Embryonic facial prominence (tissue), 1 donor: ENCODE measurements at regions not wholly inside any gene's neighbourhood (a gene's known extent, or its start where the extent isn't known, plus 50 kb on each side); places are given as distances from the start of the nearest gene placed in this dataset.
A peak's percentile ranks its signal among the peaks of the same experiment; 100 is the strongest.

Experiments used
- DNase-seq: peaks from one replicate; pipeline ENCODE4 v3.0.0-alpha.2; 2016; ENCODE audit errors: extremely low spot score

DNA sequence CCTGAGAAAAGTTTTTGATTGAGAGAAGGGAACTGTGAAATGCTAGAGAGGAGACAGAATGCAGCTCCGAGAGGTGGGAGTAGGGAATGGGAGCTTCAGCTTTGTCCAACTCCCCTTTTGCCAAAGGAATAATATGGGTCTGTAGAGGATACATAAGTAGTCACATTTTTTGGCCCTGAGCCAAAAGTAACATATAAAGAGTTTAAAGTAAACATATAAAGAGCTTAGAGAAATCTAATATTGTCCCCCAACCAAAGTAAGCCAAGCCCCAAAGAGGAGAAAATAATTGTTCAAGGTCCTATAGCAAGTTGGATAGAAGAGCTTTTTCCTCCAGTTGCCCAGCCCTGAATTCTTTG, 215.1 kb downstream of the TMEM114 start:
- DNase-seq, result no peak

DNA sequence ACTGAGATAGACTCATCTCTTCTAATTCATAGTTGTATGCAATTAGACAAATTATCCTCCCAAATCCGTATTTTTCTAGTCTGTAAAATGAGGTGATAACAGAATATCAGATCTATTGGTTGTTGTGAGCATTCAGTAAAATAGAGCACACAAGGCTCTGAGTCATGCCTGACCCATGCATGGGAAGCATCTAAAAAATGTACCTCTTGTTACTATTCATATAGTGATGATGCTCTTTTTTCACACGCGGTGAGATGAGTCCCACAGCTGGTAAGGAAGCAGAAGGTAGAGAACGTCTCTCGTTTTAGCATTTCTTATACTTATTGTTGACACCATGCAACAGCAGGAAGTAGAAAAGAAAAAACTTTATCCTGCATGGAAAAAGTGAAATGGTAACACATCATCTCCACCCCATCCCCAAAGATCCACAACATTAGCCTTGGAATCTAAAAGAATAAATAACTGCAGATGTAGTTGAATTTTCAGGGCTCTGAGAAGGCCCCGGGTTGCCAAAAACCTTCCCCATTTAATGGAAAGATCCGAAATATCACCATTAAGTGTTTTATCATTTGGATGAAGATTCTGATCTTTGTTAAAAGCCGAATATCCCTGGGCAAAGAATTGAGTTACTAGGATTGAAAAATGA, 215.6 kb downstream of the TMEM114 start:
- no peak for DNase-seq

DNA sequence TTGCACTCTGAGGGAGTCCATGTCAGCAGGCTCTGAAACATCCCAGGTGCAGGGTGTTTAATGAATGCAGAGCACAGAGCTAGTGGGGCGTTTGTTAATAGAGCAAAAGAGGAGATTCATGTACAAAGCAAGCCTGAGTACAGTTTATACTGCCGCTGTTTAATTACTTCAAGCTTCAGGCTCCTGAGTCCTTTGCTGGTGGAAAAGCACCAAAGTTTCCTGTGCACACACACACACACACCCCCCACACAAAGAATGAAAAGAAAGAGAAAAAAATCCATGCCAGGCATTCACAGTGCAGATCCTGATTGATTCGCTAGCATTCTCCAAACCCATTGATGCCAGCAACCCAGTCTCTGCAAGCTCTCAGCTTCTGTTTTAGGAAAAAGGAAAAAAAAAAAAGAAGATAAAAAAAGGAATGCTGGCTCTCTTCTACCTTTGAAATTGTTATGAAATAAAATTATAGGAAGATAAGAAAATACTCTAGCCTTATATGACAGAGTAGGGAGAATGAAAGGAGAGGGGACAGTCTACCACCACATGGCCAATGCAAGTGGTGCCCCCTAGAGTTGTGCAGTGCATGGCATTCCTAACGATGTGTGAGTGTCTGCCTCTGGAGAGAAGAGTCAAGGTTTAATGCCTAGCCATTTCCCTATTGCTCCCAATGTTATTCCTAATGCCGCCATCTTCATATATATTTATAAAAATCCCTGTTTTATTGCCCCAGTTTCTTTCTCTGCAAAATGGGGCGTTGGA, 216.5 kb downstream of the TMEM114 start:
- DNase-seq, result no peak

DNA sequence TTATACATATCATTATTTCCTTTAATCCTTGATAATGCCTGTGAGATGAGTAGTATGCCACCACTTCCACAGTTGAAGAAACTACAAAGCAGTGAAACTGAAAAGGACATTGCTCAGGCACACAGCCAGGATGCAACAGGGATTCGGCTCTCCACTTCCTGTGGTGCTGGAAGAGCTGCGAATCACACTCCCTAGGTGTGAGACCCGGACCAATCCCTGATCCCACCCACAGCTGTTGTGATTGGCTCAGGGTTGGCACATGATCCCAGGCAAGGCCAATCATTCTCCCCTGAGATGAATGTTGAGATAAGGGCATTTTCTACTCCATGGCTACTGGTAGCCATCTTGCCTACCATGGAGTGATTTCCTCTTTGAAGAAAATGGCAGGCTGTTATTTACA, 218.2 kb downstream of the TMEM114 start:
- DNase-seq, result no peak

DNA sequence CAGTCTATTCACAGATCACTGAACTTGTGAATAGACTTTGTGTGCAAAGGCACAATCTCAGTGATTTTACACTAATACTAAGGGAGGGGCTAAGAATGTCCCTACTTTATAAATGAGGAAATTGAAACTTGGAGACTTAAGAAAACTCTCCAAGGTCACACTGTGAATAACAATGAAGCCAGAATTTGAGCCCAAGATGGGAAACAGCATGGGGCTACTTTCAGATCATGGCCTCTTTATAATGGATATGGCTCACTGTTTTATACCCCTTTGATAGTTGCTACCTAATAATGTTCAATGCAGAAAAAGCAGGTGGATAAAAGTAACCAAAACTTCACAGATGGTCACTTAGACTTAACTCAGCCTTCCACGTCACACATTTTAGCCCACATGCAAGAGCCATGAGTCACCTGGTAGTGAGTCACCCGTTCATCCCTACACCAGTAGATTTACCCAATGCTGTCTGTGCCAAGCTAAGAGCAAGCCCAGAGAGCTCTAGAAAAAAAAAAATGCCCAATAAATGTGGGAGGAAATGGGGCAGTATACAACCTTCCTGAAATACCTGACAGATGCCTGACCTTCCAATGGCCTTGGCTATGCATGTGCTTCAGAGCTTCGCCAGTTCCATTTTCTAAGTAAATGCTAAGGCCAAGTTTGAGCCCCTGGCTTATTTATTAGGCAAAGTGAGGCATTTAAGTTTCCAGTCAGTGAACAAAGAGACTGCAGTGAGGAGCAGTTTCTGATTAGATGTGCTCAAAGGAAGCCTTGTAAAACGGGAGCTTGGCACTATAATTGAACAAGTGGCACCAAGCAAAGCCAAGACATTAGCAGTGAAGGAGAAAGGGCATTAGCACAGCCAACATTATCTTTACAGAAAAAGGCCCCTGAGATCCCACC, 219.7 kb downstream of the TMEM114 start:
- DNase-seq, result no peak

DNA sequence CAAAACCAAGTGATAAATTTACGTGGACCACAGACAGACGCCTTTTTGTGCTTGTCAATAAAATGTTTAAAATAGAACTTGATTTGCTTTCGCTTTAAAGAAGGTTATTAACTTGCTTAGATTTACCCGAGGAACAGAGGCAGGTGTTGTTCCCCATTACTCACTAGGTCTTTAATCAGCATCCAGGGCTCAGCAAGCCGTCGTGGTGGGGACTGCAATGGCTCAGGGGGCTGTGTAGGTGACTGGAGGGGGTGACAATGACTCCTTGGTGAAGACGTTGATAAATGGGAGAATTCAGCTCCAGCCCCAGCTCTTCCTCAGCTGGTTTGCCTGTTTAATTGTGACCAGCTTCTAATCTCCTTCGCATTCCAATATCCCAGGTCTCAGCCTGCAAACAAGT, 231.4 kb downstream of the TMEM114 start:
- no peak for DNase-seq

DNA sequence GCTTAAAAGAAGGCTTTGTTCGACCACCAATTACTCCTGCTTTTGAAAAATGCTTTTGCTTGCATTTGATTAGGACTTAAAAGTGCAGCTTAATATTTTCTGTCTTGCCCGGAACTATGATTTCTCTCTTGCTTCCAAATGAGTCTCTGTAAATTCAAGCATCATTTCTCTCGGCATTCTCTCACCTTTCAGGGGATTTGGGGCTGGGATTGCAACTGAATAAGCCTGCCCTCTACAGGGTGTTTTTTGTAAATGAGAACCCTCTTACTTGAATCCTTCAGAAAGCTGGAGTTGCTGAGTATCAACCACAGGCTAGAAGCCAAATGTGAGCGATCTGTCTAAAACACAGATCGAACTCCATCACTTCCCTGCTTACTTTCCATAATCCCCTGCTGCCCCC, 234.6 kb downstream of the TMEM114 start:
- DNase-seq, result no peak

DNA sequence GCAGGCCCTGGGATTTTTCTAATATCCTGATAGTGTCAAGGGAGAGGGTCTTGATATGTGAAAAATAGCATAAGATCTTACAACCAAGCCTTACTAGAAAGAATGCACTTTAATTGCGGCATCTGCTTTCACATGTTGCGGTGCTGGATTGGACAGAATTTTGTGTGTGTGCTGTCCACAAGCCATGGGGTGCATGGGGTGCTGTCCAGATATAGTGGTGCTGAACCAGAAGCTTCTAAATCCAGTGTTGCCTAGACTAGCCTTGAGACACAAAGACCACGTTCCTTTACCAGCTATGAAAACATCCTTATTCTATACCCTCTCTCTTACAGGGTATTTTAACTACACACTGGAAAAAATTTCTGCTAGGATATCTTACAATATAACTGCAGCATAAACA, 244.0 kb downstream of the TMEM114 start:
- peak; percentile 7 for DNase-seq

DNA sequence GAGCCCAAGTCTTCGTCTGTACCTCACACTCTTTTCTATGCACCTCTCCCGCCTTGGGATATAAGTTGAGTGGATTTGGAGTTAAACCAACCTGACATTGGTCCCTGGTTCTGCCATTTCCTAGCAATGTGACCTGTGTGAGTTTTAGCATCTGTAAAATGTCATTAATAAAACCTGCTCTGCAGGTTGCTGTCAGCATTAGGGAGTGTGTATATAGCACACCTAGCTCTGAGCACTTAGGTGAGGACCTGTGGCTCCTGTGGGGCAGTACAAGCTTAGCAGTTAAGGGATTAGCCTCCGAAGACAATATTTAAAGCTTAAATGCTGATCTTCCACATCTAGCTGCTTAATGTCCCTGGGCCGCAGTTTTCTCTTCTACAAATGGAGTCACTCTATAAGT, 248.0 kb downstream of the TMEM114 start:
- no peak for DNase-seq

DNA sequence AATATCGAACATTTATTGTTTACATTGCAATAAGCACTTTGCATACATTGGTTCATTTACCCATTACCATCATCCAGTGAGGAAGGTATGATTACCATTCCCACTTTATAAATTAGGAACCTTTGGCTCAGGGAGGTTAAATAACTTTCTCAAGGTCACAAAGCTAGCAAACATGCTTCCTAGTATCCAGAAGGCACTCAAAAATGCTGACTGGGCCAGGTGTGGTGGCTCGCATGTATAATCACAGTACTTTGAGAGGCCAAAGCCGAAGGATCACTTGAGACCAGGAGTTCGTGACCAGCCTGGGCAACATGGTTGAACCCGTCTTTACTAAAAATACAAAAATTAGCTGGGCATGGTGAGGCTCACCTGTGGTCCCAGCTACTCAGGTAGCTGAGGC, 259.6 kb downstream of the TMEM114 start:
- no peak for DNase-seq

DNA sequence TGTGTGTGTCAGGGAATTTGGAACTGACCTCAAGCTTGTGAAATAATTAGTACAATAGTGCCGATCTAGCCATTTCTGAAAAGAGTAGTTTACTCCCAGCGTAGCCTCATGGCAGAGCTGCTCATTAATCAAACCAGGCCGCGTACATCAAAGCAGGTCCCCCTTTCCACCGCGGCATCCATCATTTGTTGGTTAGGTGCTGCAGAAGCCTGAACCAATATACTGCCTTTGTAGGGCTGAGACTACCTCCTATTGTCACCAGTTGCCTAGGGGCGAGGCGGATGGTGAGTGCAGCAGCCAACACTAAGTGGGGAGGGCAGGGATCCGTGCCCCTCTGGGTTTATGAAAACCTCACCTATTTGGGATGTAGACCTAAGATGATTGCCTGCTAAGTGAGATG, 264.1 kb downstream of the TMEM114 start:
- DNase-seq, result no peak

DNA sequence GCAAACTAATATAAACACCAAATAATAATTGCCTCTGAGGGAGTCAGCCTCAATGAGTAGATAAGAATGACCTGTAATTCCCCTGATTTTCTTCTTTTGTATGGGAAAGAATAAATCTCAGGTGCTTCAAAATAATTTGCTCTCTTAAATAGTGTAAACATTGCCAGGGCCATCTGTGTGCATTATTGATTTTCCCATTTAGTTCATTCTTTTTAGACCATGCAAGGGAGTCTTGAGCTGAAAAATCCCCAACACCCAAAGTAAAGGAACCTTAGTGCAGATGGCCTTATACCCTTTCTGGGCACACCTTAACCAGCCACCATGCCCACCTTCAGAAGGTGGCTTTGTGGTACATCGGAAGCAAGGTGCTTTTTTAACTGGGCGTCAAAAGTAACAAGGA, 267.2 kb downstream of the TMEM114 start:
- no peak for DNase-seq

DNA sequence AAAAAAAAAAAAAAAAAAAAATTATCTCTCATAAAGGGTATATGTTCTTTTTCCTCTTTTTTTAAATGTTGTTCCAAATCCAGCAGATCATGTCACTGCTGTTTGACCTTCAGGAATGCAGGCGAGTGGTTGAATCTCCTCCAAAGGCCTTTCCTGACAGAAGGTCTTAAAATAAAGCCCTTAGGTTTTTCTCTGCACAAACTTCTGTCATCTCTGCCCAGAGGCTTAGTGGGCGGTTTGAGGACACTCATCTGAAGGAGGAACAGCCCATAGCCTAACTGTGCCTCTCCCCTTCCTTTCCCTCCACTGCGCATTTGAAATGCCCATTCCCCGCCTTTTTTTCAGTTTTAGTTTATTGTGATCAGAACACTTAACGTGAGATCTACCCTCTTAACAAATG, 270.2 kb downstream of the TMEM114 start:
- no peak for DNase-seq

DNA sequence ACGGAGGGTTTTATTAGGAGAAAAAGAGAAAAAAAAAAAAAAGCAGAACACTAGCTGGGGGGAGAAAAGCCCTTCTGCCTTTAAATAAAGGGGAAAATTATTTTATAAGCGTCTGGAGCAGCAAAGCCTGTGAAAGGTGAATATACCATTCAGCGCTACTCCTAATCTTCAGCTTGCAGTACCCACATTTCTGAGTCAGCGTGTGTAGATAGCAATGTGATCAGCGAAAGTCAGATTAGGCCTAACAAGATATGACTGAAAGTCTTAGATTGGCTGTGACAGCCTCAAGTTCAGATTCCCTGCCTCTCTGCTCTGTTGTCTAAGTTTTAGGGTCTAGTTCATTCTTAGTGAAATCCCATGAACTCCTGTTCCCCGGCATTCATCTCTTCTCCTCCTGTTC, 279.5 kb downstream of the TMEM114 start:
- DNase-seq, result no peak

DNA sequence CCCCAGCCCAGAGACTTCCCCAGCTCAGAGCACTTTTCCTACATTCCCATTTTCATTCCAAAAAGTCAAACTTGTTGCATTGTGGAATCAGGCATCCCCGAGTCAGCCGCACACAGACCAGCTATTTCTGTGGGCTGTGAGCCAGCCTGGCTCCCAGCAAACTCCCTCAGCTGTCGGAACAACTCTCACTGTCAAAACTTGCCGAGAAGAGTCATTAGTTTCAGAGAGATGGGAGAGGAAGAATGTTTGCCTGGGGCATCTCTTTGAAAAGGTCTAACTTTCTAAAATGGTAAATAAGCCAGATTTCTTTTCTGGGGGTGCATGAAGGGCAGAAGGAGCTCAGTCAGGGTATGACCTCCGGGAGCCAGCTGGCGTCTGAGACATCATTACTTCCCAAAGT, 280.0 kb downstream of the TMEM114 start:
- DNase-seq, result no peak

DNA sequence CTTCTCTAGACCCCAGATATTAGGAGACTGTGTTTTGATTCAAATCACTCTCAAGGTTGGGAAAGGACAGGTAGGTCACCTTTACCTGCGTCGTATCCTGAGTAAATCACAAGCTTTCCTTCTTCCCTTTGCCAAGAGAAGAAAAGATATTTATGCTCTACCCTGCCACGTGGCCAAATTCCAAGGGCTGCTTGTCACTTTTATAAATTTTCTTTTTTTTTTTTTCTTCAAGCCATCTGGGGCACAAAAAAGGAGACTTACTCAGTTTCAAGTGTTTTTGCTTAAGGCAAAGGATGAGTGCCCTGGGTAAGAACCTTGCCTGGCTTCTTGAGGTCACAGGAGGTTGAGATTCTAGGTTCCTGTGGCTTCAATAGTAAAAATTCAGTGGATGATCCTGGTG, 285.1 kb downstream of the TMEM114 start:
- DNase-seq, result no peak

DNA sequence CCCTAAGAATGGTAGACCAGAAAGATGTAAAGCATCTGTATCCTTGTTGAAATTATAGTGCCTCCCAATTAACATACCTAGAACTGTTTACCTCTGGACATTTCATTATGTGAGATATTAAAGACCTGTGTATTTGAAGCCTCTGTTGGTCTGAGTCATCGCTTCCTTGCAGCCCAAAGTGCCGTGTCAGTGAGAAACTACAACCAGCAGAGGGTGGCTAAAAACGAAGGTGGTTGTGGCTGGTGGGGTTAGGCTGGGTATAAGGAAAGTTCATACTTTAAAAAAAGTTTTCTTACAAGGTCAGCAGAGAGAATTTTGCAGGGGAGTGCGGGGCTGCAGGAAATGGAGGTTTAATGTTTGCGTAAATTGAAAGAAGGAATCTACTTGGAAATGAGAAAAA, 290.7 kb downstream of the TMEM114 start:
- no peak for DNase-seq

DNA sequence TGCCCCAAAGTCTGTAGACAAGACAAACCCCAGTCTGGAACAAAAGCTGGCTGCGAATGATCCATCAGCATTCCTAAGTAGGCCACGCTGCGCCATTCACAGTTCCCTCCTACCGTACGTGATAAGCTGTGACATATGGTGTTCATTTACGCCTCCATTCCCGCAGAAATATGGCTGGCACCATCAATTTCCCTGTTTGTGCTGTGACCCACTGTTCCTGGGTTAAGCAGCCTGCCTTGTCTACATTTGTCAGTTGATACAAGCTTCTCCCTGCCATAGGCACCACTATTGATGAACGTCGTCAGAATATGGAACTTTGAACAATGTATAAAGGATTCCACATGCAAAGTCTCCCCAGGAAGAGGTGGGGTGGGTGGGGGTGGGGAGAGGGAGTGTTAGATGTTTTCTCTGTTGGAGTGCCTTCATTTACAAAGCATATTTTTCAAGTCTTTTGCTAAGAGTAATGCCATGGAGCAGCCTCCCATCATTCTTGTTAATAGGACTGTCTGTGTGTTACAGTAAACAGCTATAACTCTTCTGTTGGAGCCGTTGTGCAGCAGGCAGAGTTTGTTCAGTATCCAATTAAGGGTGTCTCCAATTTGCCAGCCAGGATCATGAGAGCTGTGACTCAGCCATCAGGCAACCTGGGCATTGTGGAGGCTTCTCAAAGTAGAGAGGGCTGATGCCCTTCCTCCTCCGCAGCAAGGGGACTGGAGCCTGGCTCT, 294.6 kb downstream of the TMEM114 start:
- no peak for DNase-seq

DNA sequence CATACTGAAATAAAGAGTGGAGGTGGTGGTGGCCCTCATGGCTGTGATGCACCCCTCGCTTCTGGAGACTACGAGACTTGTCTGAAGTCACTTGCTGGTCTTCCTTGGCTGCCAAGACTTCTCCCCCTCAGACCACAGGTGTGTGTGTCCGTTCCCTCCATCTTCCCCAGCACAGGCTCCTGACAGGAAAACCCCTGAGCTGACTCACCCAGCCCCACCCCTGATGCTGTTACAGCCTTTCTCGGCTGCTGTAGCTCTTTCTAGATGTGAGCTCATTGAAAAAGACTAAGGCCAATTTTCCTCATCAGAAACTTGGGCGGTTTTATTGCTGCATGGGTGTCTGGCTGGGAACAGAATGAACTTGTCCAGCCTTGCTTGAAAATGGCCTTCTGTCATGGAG, 296.9 kb downstream of the TMEM114 start:
- no peak for DNase-seq

DNA sequence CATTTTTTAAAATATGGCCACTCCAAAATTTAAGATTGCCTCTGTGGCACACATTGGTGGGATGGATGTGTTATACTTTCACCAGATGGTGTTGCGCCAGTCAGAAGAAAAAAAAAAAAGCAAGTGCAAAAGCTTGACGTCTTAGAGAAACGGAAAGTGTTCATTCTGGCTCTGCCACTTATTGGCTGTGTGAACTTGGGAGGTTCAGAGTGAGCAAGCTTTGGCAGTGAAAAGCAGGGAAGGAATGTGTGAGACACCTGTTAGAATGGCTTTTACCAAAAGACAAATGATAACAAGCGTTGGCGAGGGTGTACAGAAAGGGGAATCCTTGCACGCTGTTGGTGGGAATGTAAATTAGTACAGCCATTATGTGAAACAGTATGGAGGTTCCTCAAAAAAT, 298.0 kb downstream of the TMEM114 start:
- no peak for DNase-seq

DNA sequence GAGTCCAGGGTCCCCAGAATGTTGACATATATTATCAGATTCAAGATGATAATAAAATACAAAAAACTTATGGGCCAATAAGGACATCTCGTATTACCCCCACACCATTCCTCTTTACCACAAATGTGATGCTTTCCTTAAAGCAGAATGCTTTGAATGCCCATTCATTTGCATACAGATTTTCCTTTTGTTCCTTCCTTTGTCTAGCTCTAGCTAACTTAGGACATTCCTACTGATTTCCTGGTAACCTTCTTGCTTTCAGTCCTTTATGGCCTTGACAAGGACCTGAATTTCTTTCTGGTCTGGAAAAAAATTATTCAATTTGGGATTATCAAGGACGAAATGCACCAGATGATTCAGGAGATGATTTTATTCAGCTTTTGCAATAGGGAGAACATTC, 304.0 kb downstream of the TMEM114 start:
- DNase-seq, result no peak

DNA sequence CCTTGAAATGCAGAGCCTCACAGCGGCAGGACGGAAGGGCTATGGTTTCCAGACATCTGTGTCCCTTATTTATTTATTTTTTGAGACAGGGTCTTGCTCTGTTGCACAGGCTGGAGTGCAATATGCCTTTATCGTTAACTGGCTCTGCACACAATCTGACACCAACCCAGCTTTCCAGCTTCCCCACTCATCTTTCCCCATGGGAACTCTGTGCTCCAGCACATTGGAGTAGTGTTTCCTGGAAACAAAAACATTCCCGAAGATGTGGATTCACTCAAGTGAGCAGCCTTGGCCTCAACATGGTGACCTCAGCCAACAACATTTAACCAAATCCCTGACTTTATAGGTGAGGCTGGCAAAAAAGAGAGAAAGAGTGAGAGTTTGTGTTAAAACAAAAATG, 307.1 kb downstream of the TMEM114 start:
- no peak for DNase-seq
